Mononuclear cell (primary cell): ENCODE measurements at regions not wholly inside any gene's neighbourhood (a gene's known extent, or its start where the extent isn't known, plus 50 kb on each side); places are given as distances from the start of the nearest gene placed in this dataset.
"Not testable (repeated sequence)": the region's sequence is repeated elsewhere in the genome, so short reads cannot be mapped to it uniquely, and the experiment has no call there.

ENCODE experiments used
- H3K27me3 ChIP-seq: 2 replicates; pipeline ENCODE4 v1.6.0; 2011; ENCODE audit warnings: low read length, control low read depth; ENCODE audit not compliant: insufficient read depth
- H3K4me1 ChIP-seq: 2 replicates; pipeline ENCODE4 v1.5.1; 2011; ENCODE audit warnings: mild to moderate bottlenecking, low read length, control low read depth; ENCODE audit not compliant: insufficient read depth
- H3K4me3 ChIP-seq: 2 replicates; pipeline ENCODE4 v1.5.1; 2011; ENCODE audit warnings: mild to moderate bottlenecking, low read length, moderate library complexity
- H3K9me3 ChIP-seq: 2 replicates; pipeline ENCODE4 v1.5.1; 2011; ENCODE audit warnings: low read depth, mild to moderate bottlenecking, control low read depth, low read length

DNA sequence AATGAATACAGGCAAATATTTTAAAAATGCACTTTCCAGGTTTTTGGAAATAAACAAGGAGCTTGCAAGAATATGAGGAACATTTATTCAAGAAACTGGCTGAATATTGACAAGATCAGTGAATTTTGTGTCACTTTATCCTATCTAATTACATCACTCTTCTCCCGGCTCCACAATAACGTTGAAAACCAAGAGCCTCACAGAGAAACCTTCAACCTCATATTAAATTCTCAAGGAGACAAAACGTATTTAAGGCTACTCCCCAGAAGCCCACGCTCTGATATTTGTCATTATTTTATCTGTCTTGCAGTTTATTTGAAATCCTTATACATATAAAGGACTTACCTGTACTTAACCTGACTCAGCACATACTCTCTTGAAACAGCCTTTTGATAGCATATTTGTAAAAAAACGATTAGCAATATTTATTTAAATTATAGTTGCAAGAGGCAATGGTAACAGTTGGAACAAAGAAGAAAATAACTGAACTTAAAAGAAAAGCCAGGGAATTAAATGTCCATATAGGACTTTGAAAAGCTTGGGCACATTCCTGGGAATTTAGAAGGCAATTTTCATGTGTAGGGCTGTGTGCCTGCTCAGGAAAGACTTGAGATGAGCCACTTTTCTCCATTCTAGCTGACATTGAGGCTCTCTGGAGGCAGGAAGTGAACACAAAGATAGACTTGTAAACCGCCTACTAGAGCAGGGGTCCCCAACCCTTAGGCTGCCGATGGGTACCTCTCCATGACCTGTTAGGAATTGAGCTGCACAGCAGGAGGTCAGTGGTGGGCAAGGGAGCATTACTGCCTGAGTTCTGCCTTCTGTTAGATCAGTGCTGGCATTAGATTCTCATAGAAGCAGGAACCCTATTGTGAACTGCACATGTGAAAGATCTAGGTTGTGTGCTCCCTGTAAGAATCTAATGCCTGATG lies 636.4 kb downstream of the SLC16A7 start:
- H3K27me3 ChIP-seq = no peaks in the 10 kb centered on the region
- no peak overlapping the region for H3K4me3 ChIP-seq
- no peaks in the 10 kb centered on the region for H3K4me1 ChIP-seq
- H3K9me3 ChIP-seq = no peaks in the 10 kb centered on the region

DNA sequence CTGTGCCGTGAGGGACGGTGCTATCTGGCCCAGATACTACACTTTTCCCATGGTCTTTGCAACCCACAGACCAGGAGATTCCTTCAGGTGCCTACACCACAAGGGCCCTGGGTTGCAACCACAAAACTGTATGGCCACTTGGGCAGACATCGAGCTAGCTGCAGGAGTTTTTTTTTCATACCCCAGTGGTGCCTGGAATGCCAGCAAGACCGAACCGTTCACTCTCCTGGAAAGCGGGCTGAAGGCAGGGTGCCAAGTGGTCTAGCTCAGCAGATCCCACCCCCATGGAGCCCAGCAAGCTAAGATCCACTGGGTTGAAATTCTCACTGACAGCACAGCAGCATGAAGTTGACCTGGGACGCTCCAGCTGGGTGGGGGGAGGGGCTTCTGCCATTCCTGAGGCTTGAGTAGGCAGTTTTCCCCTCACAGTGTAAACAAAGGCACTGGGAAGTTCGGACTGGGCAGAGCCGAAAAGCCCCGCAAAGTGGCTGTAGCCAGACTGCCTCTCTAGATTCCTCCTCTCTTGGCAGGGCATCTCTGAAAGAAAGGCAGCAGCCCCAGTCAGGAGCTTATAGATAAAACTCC lies 638.9 kb downstream of the SLC16A7 start:
- not testable (repeated sequence) for H3K4me3 ChIP-seq, H3K4me1 ChIP-seq, H3K27me3 ChIP-seq

DNA sequence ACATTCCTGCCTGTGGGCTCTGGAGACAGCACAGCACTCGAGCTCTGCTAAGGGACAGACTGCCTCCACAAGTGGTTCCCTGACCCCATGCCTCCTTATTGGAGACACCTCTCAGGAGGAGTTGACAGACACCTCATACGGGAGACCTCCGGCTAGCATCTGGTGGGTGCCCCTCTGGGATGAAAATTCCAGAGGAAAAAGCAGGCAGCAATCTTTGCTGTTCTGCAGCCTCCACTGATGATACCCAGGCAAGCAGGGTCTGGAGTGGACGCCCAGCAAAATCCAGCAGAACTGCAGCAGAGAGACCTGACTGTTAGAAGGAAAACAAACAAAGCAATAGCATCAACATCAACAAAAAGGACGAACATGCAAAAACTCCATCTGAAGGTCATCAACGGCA lies 639.4 kb downstream of the SLC16A7 start:
- H3K4me1 ChIP-seq = no peaks in the 10 kb centered on the region
- H3K9me3 ChIP-seq = no peaks in the 10 kb centered on the region
- no peak overlapping the region for H3K4me3 ChIP-seq
- no peaks in the 10 kb centered on the region for H3K27me3 ChIP-seq

More for the DNA sequence above, 638.9 kb downstream of the SLC16A7 start:
- H3K9me3 ChIP-seq = not testable (repeated sequence)

- H3K27me3 ChIP-seq, H3K9me3 ChIP-seq, H3K4me3 ChIP-seq, H3K4me1 ChIP-seq: not testable (repeated sequence)
Observed at GRCh38 chr12:60236416-60236815, 640.6 kb downstream of the SLC16A7 start.

GRCh38 chr12:60240891-60241290 lies 645.1 kb downstream of the SLC16A7 start:
- Histone ChIP-seq H3K27me3 (no peaks in the 10 kb centered on the region), H3K4me3 (no peak overlapping the region), H3K4me1 (no peaks in the 10 kb centered on the region), H3K9me3 (no peaks in the 10 kb centered on the region)

GRCh38 chr12:60251091-60251490 lies 655.3 kb downstream of the SLC16A7 start:
- H3K27me3 ChIP-seq = no peaks in the 10 kb centered on the region
- H3K4me1 ChIP-seq = no peaks in the 10 kb centered on the region
- H3K9me3 ChIP-seq = no peaks in the 10 kb centered on the region
- no peak overlapping the region for H3K4me3 ChIP-seq

DNA sequence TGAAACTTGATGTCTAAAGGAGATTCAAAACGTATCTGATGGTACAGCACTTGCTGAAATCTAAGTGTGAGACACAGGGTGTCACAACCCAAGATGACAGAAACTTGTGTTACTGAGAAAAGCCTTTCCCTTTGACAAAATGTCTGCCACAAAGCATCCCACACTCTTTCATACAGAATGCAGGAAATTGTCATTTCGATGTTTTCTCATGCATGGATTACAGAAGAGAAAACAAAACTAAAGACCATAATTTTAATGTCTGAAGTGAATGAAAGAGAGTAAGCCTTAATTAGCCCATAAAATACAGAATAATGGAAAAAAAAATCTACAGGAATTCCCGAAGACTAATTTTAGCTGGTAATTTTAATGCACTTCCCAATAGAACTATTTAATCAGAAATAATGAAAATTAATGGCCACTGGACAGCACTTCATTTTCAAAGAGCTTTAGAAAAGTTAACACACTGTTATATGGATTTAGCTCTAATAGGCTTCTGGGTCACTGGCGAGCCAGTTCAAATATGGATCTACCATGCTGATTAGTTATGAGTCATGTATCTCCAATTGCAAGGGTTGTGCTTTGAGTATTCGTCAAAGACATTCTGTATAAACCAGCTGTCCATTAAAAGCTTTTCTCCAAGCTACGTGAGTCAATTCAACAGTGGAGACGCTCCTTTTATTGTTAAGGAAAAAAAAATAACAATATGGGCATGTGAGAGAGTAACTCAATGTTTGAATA lies 656.7 kb downstream of the SLC16A7 start:
- H3K27me3 ChIP-seq = no peaks in the 10 kb centered on the region

GRCh38 chr12:60255044-60255443 lies 659.2 kb downstream of the SLC16A7 start:
- H3K4me1 ChIP-seq = no peaks in the 10 kb centered on the region
- H3K27me3 ChIP-seq = no peaks in the 10 kb centered on the region
- H3K4me3 ChIP-seq = no peak overlapping the region
- H3K9me3 ChIP-seq = no peaks in the 10 kb centered on the region

More for the DNA sequence above, 656.7 kb downstream of the SLC16A7 start:
- no peaks in the 10 kb centered on the region for H3K9me3 ChIP-seq
- no peak overlapping the region for H3K4me3 ChIP-seq
- H3K4me1 ChIP-seq = no peaks in the 10 kb centered on the region

DNA sequence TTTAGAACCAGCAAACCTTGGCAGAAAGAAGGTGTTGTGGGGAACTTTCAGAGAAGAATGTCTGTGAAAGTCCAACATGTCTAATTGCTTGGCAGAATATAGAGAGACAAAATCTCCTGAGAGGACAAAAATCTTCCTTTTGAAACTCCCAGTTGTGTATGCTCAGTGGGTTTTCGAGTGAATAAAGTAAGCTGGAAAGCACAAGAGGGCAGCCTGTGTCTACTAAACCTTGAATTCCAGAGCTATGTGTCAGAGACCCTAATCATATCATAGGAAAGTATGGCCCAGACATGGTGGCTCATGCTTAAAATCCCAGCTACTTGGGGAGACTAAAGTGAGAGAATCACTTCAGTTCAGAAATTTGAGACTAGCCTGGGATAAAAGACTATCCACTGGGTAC lies 661.2 kb downstream of the SLC16A7 start:
- Histone ChIP-seq H3K4me3 (no peak overlapping the region), H3K9me3 (no peaks in the 10 kb centered on the region), H3K4me1 (no peaks in the 10 kb centered on the region), H3K27me3 (no peaks in the 10 kb centered on the region)

DNA sequence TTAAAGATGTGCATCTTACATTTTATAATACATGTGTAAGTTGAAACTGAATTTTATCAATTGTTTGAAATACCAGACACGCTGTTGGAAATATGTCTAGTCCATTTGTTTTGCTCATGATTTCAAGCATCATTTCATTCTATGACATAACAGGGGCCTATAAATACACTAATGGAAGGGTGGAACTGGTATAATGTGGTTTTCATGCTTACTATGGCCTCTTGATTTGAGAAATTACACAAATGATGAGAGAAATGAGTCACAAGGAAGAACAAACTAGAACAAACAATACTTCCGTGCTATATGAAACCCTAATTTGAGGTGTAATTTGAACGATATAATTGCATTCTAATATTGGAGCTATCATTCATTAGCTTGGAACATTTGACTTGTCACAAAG lies 663.4 kb downstream of the SLC16A7 start:
- Histone ChIP-seq H3K9me3 (no peaks in the 10 kb centered on the region), H3K4me1 (no peaks in the 10 kb centered on the region), H3K4me3 (no peak overlapping the region), H3K27me3 (no peaks in the 10 kb centered on the region)

GRCh38 chr12:60262378-60262777 lies 666.5 kb downstream of the SLC16A7 start:
- H3K4me3 ChIP-seq = no peak overlapping the region
- no peaks in the 10 kb centered on the region for H3K4me1 ChIP-seq
- H3K9me3 ChIP-seq = peaks cover 1% of the 10 kb centered on the region
- no peaks in the 10 kb centered on the region for H3K27me3 ChIP-seq

GRCh38 chr12:60263161-60263560 lies 667.3 kb downstream of the SLC16A7 start:
- no peak overlapping the region for H3K4me3 ChIP-seq
- no peaks in the 10 kb centered on the region for H3K27me3 ChIP-seq
- H3K4me1 ChIP-seq = no peaks in the 10 kb centered on the region
- H3K9me3 ChIP-seq = peaks cover 4% of the 10 kb centered on the region

GRCh38 chr12:60263836-60264493 lies 668.1 kb downstream of the SLC16A7 start:
- peaks cover 4% of the 10 kb centered on the region for H3K9me3 ChIP-seq
- no peaks in the 10 kb centered on the region for H3K4me1 ChIP-seq
- H3K4me3 ChIP-seq = no peak overlapping the region
- H3K27me3 ChIP-seq = no peaks in the 10 kb centered on the region

- no peaks in the 10 kb centered on the region for H3K4me1 ChIP-seq
- no peaks in the 10 kb centered on the region for H3K27me3 ChIP-seq
- no peak overlapping the region for H3K4me3 ChIP-seq
Observed at GRCh38 chr12:60265741-60266140, 669.9 kb downstream of the SLC16A7 start.

DNA sequence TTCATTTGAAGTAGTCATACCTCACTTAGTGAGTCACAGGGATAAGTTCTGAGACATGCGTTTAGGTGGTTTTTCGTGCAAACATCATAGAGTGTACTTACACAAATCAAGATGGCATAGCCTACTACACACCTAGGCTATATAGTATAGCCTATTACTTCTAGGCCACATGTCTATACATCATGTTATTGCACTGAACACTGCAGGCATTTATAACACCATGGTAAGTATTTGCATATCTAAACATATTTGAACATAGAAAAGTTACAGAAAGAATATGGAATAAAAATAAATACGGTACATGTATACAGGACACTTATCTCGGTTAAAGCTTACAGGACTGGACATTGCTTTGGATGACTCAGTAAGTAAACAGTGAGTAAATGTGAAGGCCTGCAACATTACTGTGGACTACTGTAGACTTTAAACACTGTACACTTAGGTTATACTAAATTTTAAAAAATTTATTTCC lies 670.6 kb downstream of the SLC16A7 start:
- Histone ChIP-seq H3K4me1 (no peaks in the 10 kb centered on the region), H3K27me3 (no peaks in the 10 kb centered on the region), H3K9me3 (peaks cover 4% of the 10 kb centered on the region), H3K4me3 (no peak overlapping the region)

More at GRCh38 chr12:60265741-60266140, 669.9 kb downstream of the SLC16A7 start:
- peaks cover 4% of the 10 kb centered on the region for H3K9me3 ChIP-seq
